Nephron (organoid): ENCODE measurements at regions not wholly inside any gene's neighbourhood (a gene's known extent, or its start where the extent isn't known, plus 50 kb on each side); places are given as distances from the start of the nearest gene placed in this dataset.

Experiments used
- H3K27ac Mint-ChIP-seq, 3 experiments: 2 replicates each; pipeline ENCODE4 v1.8.0; 2020; ENCODE audit warnings: mixed read lengths in 3 of 3, mild to moderate bottlenecking in 2 of 3, moderate library complexity in 1 of 3
- H3K27me3 Mint-ChIP-seq: 2 replicates; pipeline ENCODE4 v1.8.0; 2021; ENCODE audit warnings: low read depth, mild to moderate bottlenecking, moderate library complexity, mixed read lengths
- H3K36me3 Mint-ChIP-seq: 2 replicates; pipeline ENCODE4 v1.8.0; 2020; ENCODE audit warnings: low read depth, mixed read lengths
- H3K4me1 Mint-ChIP-seq: 2 replicates; pipeline ENCODE4 v1.8.0; 2020; ENCODE audit warnings: mixed read lengths
- H3K4me3 Mint-ChIP-seq, 3 experiments: 2 replicates each; pipeline ENCODE4 v1.8.0; 2020; ENCODE audit warnings: mild to moderate bottlenecking in 3 of 3, mixed read lengths in 3 of 3, moderate library complexity in 2 of 3
- H3K9me3 Mint-ChIP-seq: 2 replicates; pipeline ENCODE4 v1.8.0; 2020; ENCODE audit warnings: mixed read lengths
- CTCF ChIP-seq, 3 experiments: fragments of 200-600 bp; sonication (generic); IDR thresholded peaks; one replicate each; pipeline ENCODE4 v1.5.0; 2021; ENCODE audit warnings: antibody characterized with exemption in 3 of 3; ENCODE audit not compliant: unreplicated experiment in 3 of 3

GRCh38 chr2:18645315-18645714, 55.9 kb upstream of the NT5C1B start:
- peaks cover 2% of the 10 kb centered on the region for H3K9me3 Mint-ChIP-seq
- H3K27ac Mint-ChIP-seq: no peak overlapping the region
- TF ChIP-seq CTCF (IDR thresholded peaks at IDR 0.05; ENCODE audit: unreplicated experiment in 3 of 3): no peak
- H3K36me3 Mint-ChIP-seq: no peaks in the 10 kb centered on the region
- no peak overlapping the region for H3K4me3 Mint-ChIP-seq
- no peaks in the 10 kb centered on the region for H3K27me3 Mint-ChIP-seq
- H3K4me1 Mint-ChIP-seq: peaks cover 23% of the 10 kb centered on the region

- no peak for TF ChIP-seq CTCF (IDR thresholded peaks at IDR 0.05; ENCODE audit: unreplicated experiment in 3 of 3)
- no peaks in the 10 kb centered on the region for H3K36me3 Mint-ChIP-seq
- peaks cover 3% of the 10 kb centered on the region for H3K9me3 Mint-ChIP-seq
- H3K4me3 Mint-ChIP-seq: no peak overlapping the region
- no peaks in the 10 kb centered on the region for H3K27me3 Mint-ChIP-seq
- H3K4me1 Mint-ChIP-seq: peaks cover 14% of the 10 kb centered on the region
- no peak overlapping the region for H3K27ac Mint-ChIP-seq
These were observed 54.7 kb upstream of the NT5C1B start for GRCh38 chr2:18644115-18644462.

GRCh38 chr2:18643326-18644114, 54.2 kb upstream of the NT5C1B start:
- Mint-ChIP-seq H3K27me3 (peaks cover 2% of the 10 kb centered on the region), H3K9me3 (peaks cover 6% of the 10 kb centered on the region), H3K27ac (no peak overlapping the region), H3K4me3 (no peak overlapping the region), H3K4me1 (peaks cover 8% of the 10 kb centered on the region), H3K36me3 (peaks cover under 1% of the 10 kb centered on the region)
- TF ChIP-seq CTCF (IDR thresholded peaks at IDR 0.05; ENCODE audit: unreplicated experiment in 3 of 3): no peak

GRCh38 chr2:18641823-18642222, 52.5 kb upstream of the NT5C1B start:
- peaks cover 22% of the 10 kb centered on the region for H3K9me3 Mint-ChIP-seq
- no peak overlapping the region for H3K4me3 Mint-ChIP-seq
- H3K27ac Mint-ChIP-seq: no peak overlapping the region
- no peaks in the 10 kb centered on the region for H3K4me1 Mint-ChIP-seq
- H3K27me3 Mint-ChIP-seq: peaks cover 5% of the 10 kb centered on the region
- no peak for TF ChIP-seq CTCF (IDR thresholded peaks at IDR 0.05; ENCODE audit: unreplicated experiment in 3 of 3)
- H3K36me3 Mint-ChIP-seq: peaks cover 12% of the 10 kb centered on the region

GRCh38 chr2:18639756-18640453, 50.5 kb upstream of the NT5C1B start:
- Mint-ChIP-seq H3K27ac (no peak overlapping the region), H3K4me3 (no peak overlapping the region), H3K9me3 (peaks cover 38% of the 10 kb centered on the region), H3K36me3 (peaks cover 25% of the 10 kb centered on the region), H3K4me1 (no peaks in the 10 kb centered on the region), H3K27me3 (peaks cover 5% of the 10 kb centered on the region)
- TF ChIP-seq CTCF (IDR thresholded peaks at IDR 0.05; ENCODE audit: unreplicated experiment in 3 of 3): no peak
